H1 (cell line): ENCODE measurements at regions not wholly inside any gene's neighbourhood (a gene's known extent, or its start where the extent isn't known, plus 50 kb on each side); places are given as distances from the start of the nearest gene placed in this dataset.

Experiments used
- BCL11A ChIP-seq, 2 experiments: IDR thresholded peaks; one replicate each; pipeline ENCODE4 v1.6.1; 2011; ENCODE audit warnings: low read depth in 2 of 2, low read length in 2 of 2, mild to moderate bottlenecking in 2 of 2
- CBX5 ChIP-seq: fragments of 300-800, 300-1000 bp; sonication (generic); IDR thresholded peaks from 2 replicates; pipeline ENCODE4 v1.7.1; 2016; ENCODE audit warnings: antibody characterized with exemption, low read length, low read depth
- KDM1A ChIP-seq: fragments of 200-600, 300-600 bp; sonication (generic); IDR thresholded peaks from 2 replicates; pipeline ENCODE4 v1.7.1; 2016; ENCODE audit warnings: mild to moderate bottlenecking, low read length, borderline replicate concordance
- SRF ChIP-seq: IDR thresholded peaks from 2 replicates; pipeline ENCODE4 v1.6.1; 2011; ENCODE audit warnings: mild to moderate bottlenecking, low read depth, low read length, moderate library complexity

DNA sequence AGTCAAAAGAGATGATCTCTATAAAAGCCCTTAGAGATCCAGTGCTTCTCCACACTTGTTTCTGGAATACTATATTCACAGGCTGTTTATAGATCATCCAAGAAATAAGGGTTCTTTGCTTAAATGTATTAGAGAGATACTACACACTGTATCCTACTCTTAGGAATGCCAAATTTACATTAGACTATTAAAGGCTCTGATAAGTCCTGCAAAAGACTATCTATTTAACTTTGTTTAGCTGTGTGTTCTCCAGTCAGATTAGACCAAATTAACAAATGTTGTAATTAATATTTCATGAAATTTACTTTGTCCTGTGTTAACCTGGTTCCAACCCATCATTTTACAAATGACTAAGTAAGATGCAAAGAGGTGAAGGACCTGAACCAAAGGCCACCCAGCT lies 260.5 kb upstream of the ZIC3 start (continued):
- TF ChIP-seq CBX5 (no peak), BCL11A (IDR thresholded peaks at IDR 0.05; ENCODE audit: low read depth in 2 of 2, low read length in 2 of 2) (no peak), KDM1A (no peak), SRF (no peak)
